ENCODE measurements at regions not wholly inside any gene's neighbourhood (a gene's known extent, or its start where the extent isn't known, plus 50 kb on each side); places are given as distances from the start of the nearest gene placed in this dataset.

GRCh38 chr4:89595125-89595789, 241.7 kb downstream of the SNCA start:
- no peak for TF ChIP-seq CTCF (IDR thresholded peaks at IDR 0.05)
- TF ChIP-seq POLR2A (IDR thresholded peaks at IDR 0.05), result no peak
- TF ChIP-seq EP300 (IDR thresholded peaks at IDR 0.05), result no peak
- no peak for DNase-seq
- no peaks in the 10 kb centered on the region for H3K4me1 ChIP-seq (ENCODE audit: insufficient read depth)
- H3K9me3 ChIP-seq, result no peaks in the 10 kb centered on the region
- H3K4me3 ChIP-seq, result no peak overlapping the region
- H3K27ac ChIP-seq, result no peak overlapping the region
- H3K27me3 ChIP-seq, result no peaks in the 10 kb centered on the region
- intact Hi-C loops (cut with DNase I), result no loop called here
- WGBS, 3 donors, result 82 to 87% (median 85%) methylated on average over 6 of the region's 6 CpGs
- no peaks in the 10 kb centered on the region for H3K36me3 ChIP-seq

GRCh38 chr4:89590128-89590527, 246.8 kb downstream of the SNCA start:
- WGBS, 3 donors, result 65 to 88% (median 66%) methylated on average over 2 of the region's 2 CpGs
- intact Hi-C loops (cut with DNase I), result no loop called here
- no peaks in the 10 kb centered on the region for H3K36me3 ChIP-seq
- no peaks in the 10 kb centered on the region for H3K9me3 ChIP-seq
- H3K27ac ChIP-seq, result no peak overlapping the region
- no peaks in the 10 kb centered on the region for H3K4me1 ChIP-seq (ENCODE audit: insufficient read depth)
- no peak overlapping the region for H3K4me3 ChIP-seq
- TF ChIP-seq EP300 (IDR thresholded peaks at IDR 0.05) (no peak), CTCF (IDR thresholded peaks at IDR 0.05) (no peak), POLR2A (IDR thresholded peaks at IDR 0.05) (no peak)
- no peaks in the 10 kb centered on the region for H3K27me3 ChIP-seq
- no peak for DNase-seq

GRCh38 chr4:89588421-89588820, 248.5 kb downstream of the SNCA start:
- TF ChIP-seq CTCF (IDR thresholded peaks at IDR 0.05) (no peak), POLR2A (IDR thresholded peaks at IDR 0.05) (no peak), EP300 (IDR thresholded peaks at IDR 0.05) (no peak)
- intact Hi-C loops (cut with DNase I), result no loop called here
- Histone ChIP-seq H3K27me3 (no peaks in the 10 kb centered on the region), H3K4me1 (ENCODE audit: insufficient read depth) (no peaks in the 10 kb centered on the region), H3K36me3 (no peaks in the 10 kb centered on the region), H3K4me3 (no peak overlapping the region), H3K9me3 (no peaks in the 10 kb centered on the region), H3K27ac (no peak overlapping the region)
- DNase-seq, result no peak
- 67 to 84% (median 81%) methylated on average over 1 of the region's 1 CpG for WGBS, 3 donors

GRCh38 chr4:89587364-89587763, 249.6 kb downstream of the SNCA start:
- TF ChIP-seq EP300 (IDR thresholded peaks at IDR 0.05), result no peak
- Histone ChIP-seq H3K4me3 (no peak overlapping the region), H3K4me1 (ENCODE audit: insufficient read depth) (no peaks in the 10 kb centered on the region), H3K27me3 (no peaks in the 10 kb centered on the region), H3K9me3 (no peaks in the 10 kb centered on the region), H3K27ac (no peak overlapping the region), H3K36me3 (no peaks in the 10 kb centered on the region)
- intact Hi-C loops (cut with DNase I), result no loop called here
- no peak for DNase-seq
- WGBS, 3 donors, result 58 to 62% (median 58%) methylated on average over 2 of the region's 2 CpGs

- TF ChIP-seq CTCF (IDR thresholded peaks at IDR 0.05) (no peak), POLR2A (IDR thresholded peaks at IDR 0.05) (no peak), EP300 (IDR thresholded peaks at IDR 0.05) (no peak)
- Histone ChIP-seq H3K4me3 (no peak overlapping the region), H3K9me3 (no peaks in the 10 kb centered on the region), H3K4me1 (ENCODE audit: insufficient read depth) (no peaks in the 10 kb centered on the region), H3K27me3 (no peaks in the 10 kb centered on the region), H3K36me3 (no peaks in the 10 kb centered on the region), H3K27ac (no peak overlapping the region)
- intact Hi-C loops (cut with DNase I), result no loop called here
- DNase-seq, result no peak
- 23 to 28% (median 25%) methylated on average over 2 of the region's 2 CpGs for WGBS, 3 donors
These were observed 250.1 kb downstream of the SNCA start for GRCh38 chr4:89586864-89587263.

Measured in ovary (tissue), 7 donors.